Lower leg skin (tissue), 4 donors: ENCODE measurements at regions not wholly inside any gene's neighbourhood (a gene's known extent, or its start where the extent isn't known, plus 50 kb on each side); places are given as distances from the start of the nearest gene placed in this dataset.

Source experiments
- DNase-seq, 2 donors: peaks; one replicate each; pipeline ENCODE4 v3.0.0-alpha.2; 2019; ENCODE audit warnings: low spot score in 2 of 2
- H3K4me3 ChIP-seq: fragments of 200-600 bp; sonication (generic); 2 replicates; pipeline ENCODE4 v1.5.1; 2017; ENCODE audit warnings: mild to moderate bottlenecking, low read depth; ENCODE audit not compliant: poor library complexity, severe bottlenecking
- POLR2A ChIP-seq, 2 donors: fragments of 450-650 bp; IDR thresholded peaks; one replicate each; pipeline ENCODE4 v1.6.1; 2016 to 2017; ENCODE audit warnings: antibody characterized with exemption in 2 of 2, mild to moderate bottlenecking in 1 of 2, moderate library complexity in 1 of 2
- WGBS, 2 donors: methylation state at CpG; one replicate each; pipeline ENCODE4 v1.1.5; 2018; 5-methylcytosine and 5-hydroxymethylcytosine counted together
- intact Hi-C: fragments of 100-400 bp; cut with DNase I; formaldehyde crosslinking; loops from one replicate; pipeline ENCODE4 v1.15.0; 2023; ENCODE audit warnings: low total_unique reads
- TF ChIP-seq, protein P1 (sequence below), 3 donors: fragments of 450-650 bp; IDR thresholded peaks; one replicate each; pipeline ENCODE4 v1.5.1; 2016; ENCODE audit warnings: antibody characterized with exemption in 3 of 3, mild to moderate bottlenecking in 3 of 3, moderate library complexity in 2 of 3

DNA sequence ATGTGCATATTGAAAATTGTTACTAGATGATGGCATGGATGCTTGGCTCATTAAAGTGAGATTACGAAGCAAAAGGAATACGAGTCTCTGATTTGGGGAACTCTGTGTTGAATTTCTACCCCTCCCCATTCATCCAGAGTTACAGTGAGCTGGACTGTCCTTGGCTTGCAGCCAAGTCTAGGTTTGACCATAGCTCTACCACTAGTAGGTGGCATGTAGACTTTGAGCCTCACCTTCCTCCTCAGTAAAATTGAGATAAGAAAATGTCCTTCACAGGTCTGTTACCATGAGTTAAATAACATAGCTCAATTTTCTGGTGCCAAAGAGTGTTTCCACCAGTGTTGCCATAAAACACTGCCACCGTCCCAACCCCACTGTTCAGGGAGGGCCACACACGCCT, 727.6 kb upstream of the ID2 start:
- intact Hi-C loops: no loop called here
- no peak for DNase-seq
- TF ChIP-seq, protein P1, sequence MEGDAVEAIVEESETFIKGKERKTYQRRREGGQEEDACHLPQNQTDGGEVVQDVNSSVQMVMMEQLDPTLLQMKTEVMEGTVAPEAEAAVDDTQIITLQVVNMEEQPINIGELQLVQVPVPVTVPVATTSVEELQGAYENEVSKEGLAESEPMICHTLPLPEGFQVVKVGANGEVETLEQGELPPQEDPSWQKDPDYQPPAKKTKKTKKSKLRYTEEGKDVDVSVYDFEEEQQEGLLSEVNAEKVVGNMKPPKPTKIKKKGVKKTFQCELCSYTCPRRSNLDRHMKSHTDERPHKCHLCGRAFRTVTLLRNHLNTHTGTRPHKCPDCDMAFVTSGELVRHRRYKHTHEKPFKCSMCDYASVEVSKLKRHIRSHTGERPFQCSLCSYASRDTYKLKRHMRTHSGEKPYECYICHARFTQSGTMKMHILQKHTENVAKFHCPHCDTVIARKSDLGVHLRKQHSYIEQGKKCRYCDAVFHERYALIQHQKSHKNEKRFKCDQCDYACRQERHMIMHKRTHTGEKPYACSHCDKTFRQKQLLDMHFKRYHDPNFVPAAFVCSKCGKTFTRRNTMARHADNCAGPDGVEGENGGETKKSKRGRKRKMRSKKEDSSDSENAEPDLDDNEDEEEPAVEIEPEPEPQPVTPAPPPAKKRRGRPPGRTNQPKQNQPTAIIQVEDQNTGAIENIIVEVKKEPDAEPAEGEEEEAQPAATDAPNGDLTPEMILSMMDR (IDR thresholded peaks at IDR 0.05): no peak
- no peak for TF ChIP-seq POLR2A (IDR thresholded peaks at IDR 0.05)
- WGBS, 2 donors: 71 to 73% methylated on average over 4 of the region's 4 CpGs
- no peak overlapping the region for H3K4me3 ChIP-seq

DNA sequence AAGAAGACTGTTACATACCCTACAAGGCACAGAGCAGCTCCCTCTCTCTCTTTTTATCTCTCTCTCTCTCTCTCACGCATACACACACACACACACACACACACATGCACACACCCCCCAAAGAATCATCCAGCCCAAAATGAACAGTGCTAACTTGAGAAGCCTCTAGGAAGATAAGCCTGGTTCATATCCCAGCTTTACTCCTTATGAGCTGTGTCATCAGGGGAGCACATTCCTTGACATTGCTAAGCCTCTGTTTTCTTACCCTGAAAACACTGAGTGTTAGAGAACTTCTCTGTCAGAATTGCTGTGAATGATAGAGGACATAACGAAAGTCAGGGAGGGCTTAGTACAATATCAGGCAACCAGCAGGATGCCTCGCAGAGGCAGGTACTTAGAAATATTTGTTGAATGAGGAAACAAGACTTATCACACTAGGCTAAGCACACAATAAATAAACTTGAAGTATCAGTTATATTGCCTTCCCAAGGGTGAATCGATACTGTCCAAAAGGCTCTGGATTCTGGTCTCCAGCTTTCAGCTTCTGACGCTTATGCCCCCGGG, 725.6 kb upstream of the ID2 start:
- intact Hi-C loops: no loop called here
- WGBS, 2 donors: 88 to 90% methylated on average over 6 of the region's 6 CpGs
- no peak for TF ChIP-seq POLR2A (IDR thresholded peaks at IDR 0.05)
- TF ChIP-seq, protein P1 (IDR thresholded peaks at IDR 0.05): no peak
- no peak overlapping the region for H3K4me3 ChIP-seq
- no peak for DNase-seq

DNA sequence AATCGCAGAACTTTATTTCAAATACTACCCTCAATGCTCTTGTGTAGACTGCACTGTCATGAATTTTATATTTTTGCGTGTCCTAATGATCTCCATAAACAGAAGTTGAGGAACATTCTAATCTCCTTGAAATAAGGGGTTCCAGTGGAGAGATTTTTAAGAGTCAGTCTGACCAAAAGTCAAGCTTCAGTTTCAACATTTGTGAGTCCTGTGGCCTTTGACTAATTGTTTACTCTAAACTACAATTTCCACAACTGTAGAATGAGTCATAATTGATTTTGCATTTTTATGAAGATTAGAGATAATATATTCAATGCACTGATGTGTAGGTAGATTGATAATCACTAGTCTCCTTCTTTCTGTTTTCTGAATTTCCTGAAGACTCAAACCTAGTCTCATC, 720.3 kb upstream of the ID2 start:
- 88 to 99% methylated on average over 2 of the region's 2 CpGs for WGBS, 2 donors
- no peak overlapping the region for H3K4me3 ChIP-seq
- TF ChIP-seq, protein P1 (IDR thresholded peaks at IDR 0.05): no peak
- TF ChIP-seq POLR2A (IDR thresholded peaks at IDR 0.05): no peak
- no peak for DNase-seq
- intact Hi-C loops: no loop called here

- no peak overlapping the region for H3K4me3 ChIP-seq
- no peak for DNase-seq
- WGBS, 2 donors: 92 to 97% methylated on average over 3 of the region's 3 CpGs
- intact Hi-C loops: no loop called here
- TF ChIP-seq, protein P1 (IDR thresholded peaks at IDR 0.05): no peak
- no peak for TF ChIP-seq POLR2A (IDR thresholded peaks at IDR 0.05)
These were observed 719.7 kb upstream of the ID2 start for GRCh38 chr2:7962161-7962560.

- 92 to 96% methylated on average over 4 of the region's 4 CpGs for WGBS, 2 donors
- no peak overlapping the region for H3K4me3 ChIP-seq
- DNase-seq: no peak
- TF ChIP-seq, protein P1 (IDR thresholded peaks at IDR 0.05): no peak
- TF ChIP-seq POLR2A (IDR thresholded peaks at IDR 0.05): no peak
- intact Hi-C loops: no loop called here
These were observed 718.1 kb upstream of the ID2 start for GRCh38 chr2:7963787-7964186.

DNA sequence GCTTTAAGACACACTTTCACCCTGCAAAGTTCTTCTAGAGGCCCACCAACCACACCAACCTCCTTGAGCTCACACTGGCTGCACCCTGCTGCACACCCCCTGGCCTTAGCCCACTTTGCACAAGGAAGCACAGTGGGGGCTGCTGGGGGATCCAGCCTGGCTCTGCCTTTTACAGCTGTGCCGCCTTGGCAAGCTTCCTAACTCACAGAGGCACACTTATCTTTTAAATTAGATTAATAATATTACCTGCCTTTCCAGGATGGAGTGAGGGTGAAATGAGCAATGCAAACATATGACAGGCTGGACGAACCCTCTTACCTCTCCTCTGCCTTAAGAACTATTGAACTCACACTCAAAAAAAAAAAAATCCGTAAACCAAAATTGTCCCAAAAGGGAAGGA, 715.8 kb upstream of the ID2 start:
- TF ChIP-seq, protein P1 (IDR thresholded peaks at IDR 0.05): no peak
- TF ChIP-seq POLR2A (IDR thresholded peaks at IDR 0.05): no peak
- WGBS, 2 donors: 60 to 75% methylated on average over 3 of the region's 3 CpGs
- H3K4me3 ChIP-seq: no peak overlapping the region
- intact Hi-C loops: no loop called here
- no peak for DNase-seq
